Neural crest cell (in vitro differentiated cells): ENCODE measurements at regions not wholly inside any gene's neighbourhood (a gene's known extent, or its start where the extent isn't known, plus 50 kb on each side); places are given as distances from the start of the nearest gene placed in this dataset.

Experiments used
- DNase-seq: peaks from one replicate; pipeline ENCODE4 v3.0.0; 2021; ENCODE audit warnings: low read depth, mixed read lengths, low spot score
- H3K27ac Mint-ChIP-seq: one replicate; pipeline ENCODE4 v1.8.0; 2021; ENCODE audit warnings: mild to moderate bottlenecking, mixed read lengths; ENCODE audit not compliant: unreplicated experiment
- H3K27me3 Mint-ChIP-seq: 2 replicates; pipeline ENCODE4 v1.8.0; 2021; ENCODE audit warnings: low read depth, mild to moderate bottlenecking, mixed read lengths
- H3K36me3 Mint-ChIP-seq: 2 replicates; pipeline ENCODE4 v1.8.0; 2021; ENCODE audit warnings: low read depth, mild to moderate bottlenecking, mixed read lengths
- H3K4me1 Mint-ChIP-seq: 2 replicates; pipeline ENCODE4 v1.8.0; 2021; ENCODE audit warnings: mixed read lengths
- H3K4me3 Mint-ChIP-seq: one replicate; pipeline ENCODE4 v1.8.0; 2021; ENCODE audit warnings: mild to moderate bottlenecking, mixed read lengths
- H3K9me3 Mint-ChIP-seq: 2 replicates; pipeline ENCODE4 v1.8.0; 2021; ENCODE audit warnings: mixed read lengths
- TF ChIP-seq, protein P1 (sequence below): fragments of 200-600 bp; sonication (generic); conservative IDR thresholded peaks from 2 replicates; pipeline ENCODE4 v1.5.0; 2021; ENCODE audit warnings: antibody characterized with exemption, mild to moderate bottlenecking

DNA sequence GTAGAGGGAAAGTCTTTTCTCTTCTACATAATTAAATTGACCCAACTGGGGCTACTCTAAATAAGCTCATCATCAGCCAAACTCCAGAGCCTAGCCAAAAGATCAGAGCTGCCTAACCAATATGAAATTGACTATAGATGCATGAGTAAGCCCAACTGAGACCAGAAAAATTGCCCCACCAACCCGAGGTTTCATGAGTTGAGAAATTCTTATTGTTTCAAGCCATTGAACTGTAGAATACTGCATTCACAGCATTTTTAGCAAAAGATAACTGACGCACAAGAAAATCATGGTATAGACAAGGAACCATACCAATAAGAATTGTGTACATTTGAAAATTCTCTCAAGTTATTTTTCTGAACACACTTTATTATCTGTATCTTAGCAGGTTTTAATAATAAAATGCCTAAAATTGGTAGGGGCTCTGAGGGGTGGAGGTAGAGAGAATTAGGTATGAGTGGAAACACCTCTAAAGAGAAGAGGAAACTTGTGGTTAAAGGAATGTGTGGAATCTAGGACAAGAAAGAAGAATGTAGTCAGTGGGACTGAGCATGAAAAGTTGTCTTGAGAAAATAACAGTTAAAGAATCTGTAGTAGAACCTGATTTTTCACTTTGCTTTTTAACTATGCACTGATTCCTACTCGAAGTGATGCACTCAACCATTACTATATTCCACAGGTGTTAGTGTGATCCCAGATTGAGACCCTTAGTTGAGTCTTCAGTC lies 200.9 kb upstream of the PPP1R2C start:
- H3K27me3 Mint-ChIP-seq: no peaks in the 10 kb centered on the region
- H3K4me1 Mint-ChIP-seq: no peaks in the 10 kb centered on the region
- H3K4me3 Mint-ChIP-seq: no peak overlapping the region
- no peak overlapping the region for H3K27ac Mint-ChIP-seq
- H3K36me3 Mint-ChIP-seq: no peaks in the 10 kb centered on the region
- no peak for DNase-seq
- peaks cover 7% of the 10 kb centered on the region for H3K9me3 Mint-ChIP-seq
- TF ChIP-seq, protein P1, sequence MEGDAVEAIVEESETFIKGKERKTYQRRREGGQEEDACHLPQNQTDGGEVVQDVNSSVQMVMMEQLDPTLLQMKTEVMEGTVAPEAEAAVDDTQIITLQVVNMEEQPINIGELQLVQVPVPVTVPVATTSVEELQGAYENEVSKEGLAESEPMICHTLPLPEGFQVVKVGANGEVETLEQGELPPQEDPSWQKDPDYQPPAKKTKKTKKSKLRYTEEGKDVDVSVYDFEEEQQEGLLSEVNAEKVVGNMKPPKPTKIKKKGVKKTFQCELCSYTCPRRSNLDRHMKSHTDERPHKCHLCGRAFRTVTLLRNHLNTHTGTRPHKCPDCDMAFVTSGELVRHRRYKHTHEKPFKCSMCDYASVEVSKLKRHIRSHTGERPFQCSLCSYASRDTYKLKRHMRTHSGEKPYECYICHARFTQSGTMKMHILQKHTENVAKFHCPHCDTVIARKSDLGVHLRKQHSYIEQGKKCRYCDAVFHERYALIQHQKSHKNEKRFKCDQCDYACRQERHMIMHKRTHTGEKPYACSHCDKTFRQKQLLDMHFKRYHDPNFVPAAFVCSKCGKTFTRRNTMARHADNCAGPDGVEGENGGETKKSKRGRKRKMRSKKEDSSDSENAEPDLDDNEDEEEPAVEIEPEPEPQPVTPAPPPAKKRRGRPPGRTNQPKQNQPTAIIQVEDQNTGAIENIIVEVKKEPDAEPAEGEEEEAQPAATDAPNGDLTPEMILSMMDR: no peak

DNA sequence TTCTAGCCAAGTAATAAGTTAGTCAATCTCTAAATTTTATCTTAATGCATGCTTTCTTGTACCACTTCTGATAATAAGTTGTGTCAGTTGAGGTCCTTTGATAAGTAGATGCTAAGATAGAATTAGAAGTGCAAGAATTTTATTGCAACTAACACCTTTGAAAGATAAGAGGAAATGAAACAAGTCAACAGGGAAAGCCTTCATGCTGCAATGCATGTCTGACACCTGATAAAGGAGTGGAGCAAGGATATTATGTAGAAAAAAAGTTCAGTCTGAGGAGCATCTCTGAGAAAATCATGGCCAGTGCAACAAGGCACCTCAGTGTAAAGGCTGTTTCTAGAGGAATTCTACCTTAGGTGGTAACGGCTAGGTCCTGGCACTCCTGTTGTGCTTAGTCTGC lies 210.7 kb upstream of the PPP1R2C start:
- H3K36me3 Mint-ChIP-seq: no peaks in the 10 kb centered on the region
- H3K27me3 Mint-ChIP-seq: no peaks in the 10 kb centered on the region
- no peaks in the 10 kb centered on the region for H3K9me3 Mint-ChIP-seq
- H3K4me1 Mint-ChIP-seq: no peaks in the 10 kb centered on the region
- no peak overlapping the region for H3K4me3 Mint-ChIP-seq
- TF ChIP-seq, protein P1: no peak
- H3K27ac Mint-ChIP-seq: no peak overlapping the region
- no peak for DNase-seq

- TF ChIP-seq, protein P1: no peak
- Mint-ChIP-seq H3K9me3 (no peaks in the 10 kb centered on the region), H3K27ac (no peak overlapping the region), H3K27me3 (no peaks in the 10 kb centered on the region), H3K4me1 (peaks cover 5% of the 10 kb centered on the region), H3K36me3 (no peaks in the 10 kb centered on the region), H3K4me3 (no peak overlapping the region)
- DNase-seq: no peak
Observed at GRCh38 chrX:42992199-42992943, 214.4 kb upstream of the PPP1R2C start.

GRCh38 chrX:42996861-42997260 lies 218.9 kb upstream of the PPP1R2C start:
- no peak for DNase-seq
- Mint-ChIP-seq H3K27ac (no peak overlapping the region), H3K9me3 (no peaks in the 10 kb centered on the region), H3K27me3 (no peaks in the 10 kb centered on the region), H3K4me3 (no peak overlapping the region), H3K36me3 (no peaks in the 10 kb centered on the region), H3K4me1 (peaks cover 5% of the 10 kb centered on the region)
- TF ChIP-seq, protein P1: no peak

DNA sequence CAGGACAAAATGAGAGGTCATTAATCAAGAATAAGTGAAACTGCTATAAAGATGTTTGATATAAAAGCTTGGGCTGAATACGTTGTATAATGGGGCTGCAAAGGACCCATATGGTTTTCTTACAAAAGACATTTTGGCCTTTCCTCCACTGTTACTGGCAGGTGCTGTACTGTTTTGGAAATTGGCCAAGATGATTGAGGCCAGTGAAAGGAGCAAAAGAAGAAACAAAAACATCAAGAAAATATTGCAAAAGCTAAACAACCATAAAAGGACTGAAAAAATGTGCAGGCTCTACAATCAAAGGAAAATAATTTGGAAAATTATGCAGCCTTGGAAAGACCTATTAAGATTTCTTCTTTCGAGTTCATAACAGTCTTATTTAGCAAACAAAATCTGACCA lies 222.2 kb upstream of the PPP1R2C start:
- Mint-ChIP-seq H3K4me1 (peaks cover 5% of the 10 kb centered on the region), H3K27me3 (no peaks in the 10 kb centered on the region), H3K36me3 (no peaks in the 10 kb centered on the region), H3K4me3 (no peak overlapping the region), H3K9me3 (no peaks in the 10 kb centered on the region), H3K27ac (no peak overlapping the region)
- TF ChIP-seq, protein P1: no peak
- DNase-seq: no peak
